ENCODE measurements at regions not wholly inside any gene's neighbourhood (a gene's known extent, or its start where the extent isn't known, plus 50 kb on each side); places are given as distances from the start of the nearest gene placed in this dataset.

- TF ChIP-seq SUZ12 (IDR thresholded peaks at IDR 0.05): no peak
- TF ChIP-seq ZNF384 (IDR thresholded peaks at IDR 0.05): 0 out of 2 replicates have a peak, but pooled peaks have one; percentile 19
- no peak for TF ChIP-seq NFRKB (IDR thresholded peaks at IDR 0.05)
- no peak for TF ChIP-seq TARDBP (IDR thresholded peaks at IDR 0.05)
- no peak for TF ChIP-seq ARNT (IDR thresholded peaks at IDR 0.05)
- no peak for TF ChIP-seq HDGF (IDR thresholded peaks at IDR 0.05; ENCODE audit: borderline replicate concordance)
- no peak for TF ChIP-seq ELF4 (IDR thresholded peaks at IDR 0.05)
- no peak for TF ChIP-seq FOXK2 (IDR thresholded peaks at IDR 0.05)
- TF ChIP-seq FOXA1 (IDR thresholded peaks at IDR 0.05): no peak
- TF ChIP-seq BHLHE40 (IDR thresholded peaks at IDR 0.05; ENCODE audit: borderline replicate concordance): no peak
- TF ChIP-seq PKNOX1 (IDR thresholded peaks at IDR 0.05): peak; percentile 90
Observed at GRCh38 chr1:47508702-47509431, 71.0 kb downstream of the FOXD2 start.

Data from HEK293T (cell line).